GM19467 (cell line): ENCODE measurements at regions not wholly inside any gene's neighbourhood (a gene's known extent, or its start where the extent isn't known, plus 50 kb on each side); places are given as distances from the start of the nearest gene placed in this dataset.
"Not testable (repeated sequence)": the region's sequence is repeated elsewhere in the genome, so short reads cannot be mapped to it uniquely, and the experiment has no call there.

ENCODE experiments used
- ATAC-seq: cut with Tn5 transposase; IDR thresholded peaks from one replicate; pipeline ENCODE4 v1.9.1; 2021; ENCODE audit warnings: mild to moderate bottlenecking, moderate library complexity; ENCODE audit not compliant: unreplicated experiment

GRCh38 chr9:129301941-129302340, 123.9 kb upstream of the IER5L start:
- ATAC-seq = no peak

GRCh38 chr9:129296195-129296594, 118.1 kb upstream of the IER5L start:
- not testable (repeated sequence) for ATAC-seq

- ATAC-seq = no peak
These were observed 113.0 kb upstream of the IER5L start for GRCh38 chr9:129291041-129291501.

- no peak for ATAC-seq
These were observed 112.5 kb upstream of the IER5L start for GRCh38 chr9:129290606-129291005.

GRCh38 chr9:129289883-129290282, 111.8 kb upstream of the IER5L start:
- ATAC-seq = no peak

- no peak for ATAC-seq
These were observed 111.2 kb upstream of the IER5L start for GRCh38 chr9:129289131-129289731.

GRCh38 chr9:129287619-129288305, 109.7 kb upstream of the IER5L start:
- no peak for ATAC-seq

- ATAC-seq = no peak
These were observed 108.1 kb upstream of the IER5L start for GRCh38 chr9:129285979-129286772.

- no peak for ATAC-seq
These were observed 107.3 kb upstream of the IER5L start for GRCh38 chr9:129285382-129285781.

GRCh38 chr9:129284607-129285291, 106.7 kb upstream of the IER5L start:
- no peak for ATAC-seq

- no peak for ATAC-seq
These were observed 105.9 kb upstream of the IER5L start for GRCh38 chr9:129283705-129284606.

- no peak for ATAC-seq
These were observed 105.2 kb upstream of the IER5L start for GRCh38 chr9:129283291-129283691.

- ATAC-seq = no peak
These were observed 104.7 kb upstream of the IER5L start for GRCh38 chr9:129282731-129283211.

GRCh38 chr9:129282272-129282671, 104.2 kb upstream of the IER5L start:
- ATAC-seq = no peak

GRCh38 chr9:129281506-129282145, 103.6 kb upstream of the IER5L start:
- no peak for ATAC-seq

GRCh38 chr9:129280623-129281271, 102.7 kb upstream of the IER5L start:
- no peak for ATAC-seq

GRCh38 chr9:129280236-129280622, 102.2 kb upstream of the IER5L start:
- ATAC-seq = no peak

- no peak for ATAC-seq
These were observed 100.6 kb upstream of the IER5L start for GRCh38 chr9:129278391-129279237.
